Midbrain (tissue), 1 donor: ENCODE measurements at regions not wholly inside any gene's neighbourhood (a gene's known extent, or its start where the extent isn't known, plus 50 kb on each side); places are given as distances from the start of the nearest gene placed in this dataset.
"Not testable (repeated sequence)": the region's sequence is repeated elsewhere in the genome, so short reads cannot be mapped to it uniquely, and the experiment has no call there.

Experiments
- DNase-seq: peaks from one replicate; lab custom pipeline; 2025; lab: John Stamatoyannopoulos, UW

- no peak for DNase-seq
These were observed 87.2 kb upstream of the KRAS start for GRCh38 chr12:25337916-25338315.

- DNase-seq: no peak
These were observed 81.4 kb upstream of the KRAS start for GRCh38 chr12:25332143-25332542.

- DNase-seq: no peak
These were observed 77.5 kb upstream of the KRAS start for GRCh38 chr12:25328072-25328712.

- no peak for DNase-seq
These were observed 76.6 kb upstream of the KRAS start for GRCh38 chr12:25327321-25327720.

GRCh38 chr12:25326326-25326725 is 75.6 kb upstream of the KRAS start:
- DNase-seq: no peak

- DNase-seq: no peak
These were observed 74.1 kb upstream of the KRAS start for GRCh38 chr12:25324861-25325260.

- DNase-seq: no peak
These were observed 72.9 kb upstream of the KRAS start for GRCh38 chr12:25323581-25323982.

- no peak for DNase-seq
These were observed 72.3 kb upstream of the KRAS start for GRCh38 chr12:25322918-25323531.

GRCh38 chr12:25322351-25322750 is 71.6 kb upstream of the KRAS start:
- DNase-seq: no peak

- no peak for DNase-seq
These were observed 71.0 kb upstream of the KRAS start for GRCh38 chr12:25321772-25322171.

- DNase-seq: no peak
These were observed 69.6 kb upstream of the KRAS start for GRCh38 chr12:25320123-25321006.

GRCh38 chr12:25319233-25319984 is 68.7 kb upstream of the KRAS start:
- DNase-seq: no peak

GRCh38 chr12:25317553-25317952 is 66.8 kb upstream of the KRAS start:
- DNase-seq: no peak

GRCh38 chr12:25315388-25315787 is 64.7 kb upstream of the KRAS start:
- no peak for DNase-seq

- not testable (repeated sequence) for DNase-seq
These were observed 62.7 kb upstream of the KRAS start for GRCh38 chr12:25313266-25313990.

- DNase-seq: no peak
These were observed 60.8 kb upstream of the KRAS start for GRCh38 chr12:25311506-25311905.

- not testable (repeated sequence) for DNase-seq
These were observed 59.3 kb upstream of the KRAS start for GRCh38 chr12:25310071-25310470.

- no peak for DNase-seq
These were observed 58.0 kb upstream of the KRAS start for GRCh38 chr12:25308756-25309155.

- DNase-seq: no peak
These were observed 57.1 kb upstream of the KRAS start for GRCh38 chr12:25307818-25308217.

GRCh38 chr12:25301798-25302197 is 51.1 kb upstream of the KRAS start:
- no peak for DNase-seq
